SK-N-SH (cell line): ENCODE measurements at regions not wholly inside any gene's neighbourhood (a gene's known extent, or its start where the extent isn't known, plus 50 kb on each side); places are given as distances from the start of the nearest gene placed in this dataset.

ENCODE experiments used
- CTCF ChIP-seq: fragments of 200-600 bp; sonication (generic); IDR thresholded peaks from 2 replicates; pipeline ENCODE4 v1.6.1; 2017; ENCODE audit warnings: antibody characterized with exemption, mild to moderate bottlenecking, moderate library complexity
- ELF1 ChIP-seq: IDR thresholded peaks from 2 replicates; pipeline ENCODE4 v1.4.0; 2012
- EP300 ChIP-seq, 2 experiments: IDR thresholded peaks; 2 replicates each; pipeline versions ENCODE4 v1.4.0 to v1.6.1; 2012; ENCODE audit warnings: borderline replicate concordance in 1 of 2, low read depth in 1 of 2, low read length in 1 of 2
- FOXM1 ChIP-seq: IDR thresholded peaks from 2 replicates; pipeline ENCODE4 v1.4.0; 2012; ENCODE audit warnings: low read depth, mild to moderate bottlenecking
- GABPA ChIP-seq: IDR thresholded peaks from 2 replicates; pipeline ENCODE4 v1.4.0; 2012; ENCODE audit warnings: low read depth, mild to moderate bottlenecking
- PBX3 ChIP-seq: IDR thresholded peaks from 2 replicates; pipeline ENCODE4; 2012
- POLR2AphosphoS5 ChIP-seq: IDR thresholded peaks from 2 replicates; pipeline ENCODE4 v1.6.1; 2012; ENCODE audit warnings: low read depth, low read length
- RAD21 ChIP-seq: IDR thresholded peaks from 2 replicates; pipeline ENCODE4 v1.6.1; 2012; ENCODE audit warnings: mild to moderate bottlenecking, low read length
- TAF1 ChIP-seq: IDR thresholded peaks from 2 replicates; pipeline ENCODE4 v1.6.1; 2012; ENCODE audit warnings: low read depth, mild to moderate bottlenecking, low read length, moderate library complexity, borderline replicate concordance
- TEAD4 ChIP-seq: IDR thresholded peaks from 2 replicates; pipeline ENCODE4 v1.4.0; 2012; ENCODE audit warnings: mild to moderate bottlenecking, borderline replicate concordance; ENCODE audit not compliant: insufficient read depth
- USF2 ChIP-seq: fragments of 150-350 bp; IDR thresholded peaks from 2 replicates; pipeline ENCODE4 v1.6.1; 2017; ENCODE audit warnings: antibody characterized with exemption, low read length, low read depth, borderline replicate concordance
- YY1 ChIP-seq: IDR thresholded peaks from 2 replicates; pipeline ENCODE4 v1.4.0; 2012; ENCODE audit warnings: low read depth, mild to moderate bottlenecking

GRCh38 chr14:85112762-85113161 lies 417.2 kb upstream of the FLRT2 start:
- TF ChIP-seq PBX3: no peak
- TF ChIP-seq GABPA: no peak
- no peak for TF ChIP-seq CTCF
- TF ChIP-seq YY1: no peak
- TF ChIP-seq USF2: no peak
- TF ChIP-seq POLR2AphosphoS5: no peak
- no peak for TF ChIP-seq ELF1
- no peak for TF ChIP-seq FOXM1
- no peak for TF ChIP-seq TEAD4
- no peak for TF ChIP-seq RAD21
- no peak for TF ChIP-seq TAF1
- TF ChIP-seq EP300 (IDR thresholded peaks at IDR 0.05; ENCODE audit: borderline replicate concordance in 1 of 2, low read depth in 1 of 2, low read length in 1 of 2): no peak
